ENCODE measurements at regions not wholly inside any gene's neighbourhood (a gene's known extent, or its start where the extent isn't known, plus 50 kb on each side); places are given as distances from the start of the nearest gene placed in this dataset.

- H3K27ac ChIP-seq (replicated peaks; ENCODE audit: low read length): no peak overlapping the region
- no peaks in the 10 kb centered on the region for H3K79me1 ChIP-seq (ENCODE audit: low read depth, low read length)
- H2AK5ac ChIP-seq (ENCODE audit: low read depth, low read length): no peak overlapping the region
- H2BK120ac ChIP-seq (ENCODE audit: low read depth, low read length): no peak overlapping the region
- H3K23ac ChIP-seq (ENCODE audit: low read depth, low read length, poor library complexity): no peak overlapping the region
- no peaks in the 10 kb centered on the region for H3K27me3 ChIP-seq (ENCODE audit: control insufficient read depth in 3 of 3, insufficient read depth in 3 of 3, low read depth in 1 of 3, low read length in 3 of 3)
- H2BK15ac ChIP-seq (ENCODE audit: low read length): no peak overlapping the region
- H3K14ac ChIP-seq (ENCODE audit: low read length): no peak overlapping the region
- no CpG with 5 or more reads among the region's 6 CpGs for WGBS, 2 donors (ENCODE audit: extremely low coverage in 2 of 2, insufficient read length in 2 of 2, insufficient replicate concordance in 1 of 2)
- H3K4me1 ChIP-seq (ENCODE audit: control insufficient read depth in 2 of 2, insufficient read depth in 1 of 2, low read depth in 1 of 2, low read length in 2 of 2): peaks cover 0 to 2% of the 10 kb centered on the region in 2 donors
- H3K4me2 ChIP-seq (ENCODE audit: insufficient read depth, low read length, poor library complexity, severe bottlenecking): no peak overlapping the region
- H3K4ac ChIP-seq (ENCODE audit: low read length): no peak overlapping the region
- no peak overlapping the region for H3K9ac ChIP-seq (ENCODE audit: low read depth, low read length, poor library complexity)
- no peaks in the 10 kb centered on the region for H3K36me3 ChIP-seq (replicated peaks in 1 of 2; ENCODE audit: control insufficient read depth in 2 of 2, insufficient read depth in 2 of 2, low read length in 2 of 2)
- no peaks in the 10 kb centered on the region for H3K9me3 ChIP-seq (replicated peaks in 1 of 2; ENCODE audit: control insufficient read depth in 2 of 2, insufficient read depth in 1 of 2, low read depth in 1 of 2, low read length in 2 of 2)
- no peak overlapping the region for H4K91ac ChIP-seq (ENCODE audit: low read depth, low read length, poor library complexity)
- H2AFZ ChIP-seq (ENCODE audit: low read length): no peak overlapping the region
- no peak overlapping the region for H2BK12ac ChIP-seq (ENCODE audit: low read length)
- no peak for DNase-seq (ENCODE audit: low spot score)
- H4K8ac ChIP-seq (ENCODE audit: low read depth, low read length): no peak overlapping the region
- H2BK5ac ChIP-seq (ENCODE audit: low read length): no peak overlapping the region
- no peak overlapping the region for H3K18ac ChIP-seq (ENCODE audit: low read length)
- H3K4me3 ChIP-seq (ENCODE audit: low read length in 2 of 2): no peak overlapping the region
These were observed 196.2 kb downstream of the RBM46 start for GRCh38 chr4:154977228-154977627.

GRCh38 chr4:154982187-154983047, 201.3 kb downstream of the RBM46 start:
- no peak overlapping the region for H3K14ac ChIP-seq (ENCODE audit: low read length)
- H3K79me1 ChIP-seq (ENCODE audit: low read depth, low read length): no peaks in the 10 kb centered on the region
- WGBS, 2 donors (ENCODE audit: extremely low coverage in 2 of 2, insufficient read length in 2 of 2, insufficient replicate concordance in 1 of 2): no CpG with 5 or more reads among the region's 10 CpGs
- H3K36me3 ChIP-seq (replicated peaks in 1 of 2; ENCODE audit: control insufficient read depth in 2 of 2, insufficient read depth in 2 of 2, low read length in 2 of 2): no peaks in the 10 kb centered on the region
- no peak overlapping the region for H3K4me2 ChIP-seq (ENCODE audit: insufficient read depth, low read length, poor library complexity, severe bottlenecking)
- no peak overlapping the region for H3K9ac ChIP-seq (ENCODE audit: low read depth, low read length, poor library complexity)
- no peak overlapping the region for H2BK12ac ChIP-seq (ENCODE audit: low read length)
- peak; percentile 58 for DNase-seq (ENCODE audit: low spot score)
- H2BK15ac ChIP-seq (ENCODE audit: low read length): no peak overlapping the region
- H3K4me3 ChIP-seq (ENCODE audit: low read length in 2 of 2): no peak overlapping the region
- H3K27me3 ChIP-seq (ENCODE audit: control insufficient read depth in 3 of 3, insufficient read depth in 3 of 3, low read depth in 1 of 3, low read length in 3 of 3): no peaks in the 10 kb centered on the region
- no peak overlapping the region for H2BK120ac ChIP-seq (ENCODE audit: low read depth, low read length)
- H4K8ac ChIP-seq (ENCODE audit: low read depth, low read length): no peak overlapping the region
- H3K4ac ChIP-seq (ENCODE audit: low read length): no peak overlapping the region
- H3K23ac ChIP-seq (ENCODE audit: low read depth, low read length, poor library complexity): no peak overlapping the region
- H4K91ac ChIP-seq (ENCODE audit: low read depth, low read length, poor library complexity): no peak overlapping the region
- H3K9me3 ChIP-seq (replicated peaks in 1 of 2; ENCODE audit: control insufficient read depth in 2 of 2, insufficient read depth in 1 of 2, low read depth in 1 of 2, low read length in 2 of 2): no peaks in the 10 kb centered on the region
- no peak overlapping the region for H2AK5ac ChIP-seq (ENCODE audit: low read depth, low read length)
- no peak overlapping the region for H2BK5ac ChIP-seq (ENCODE audit: low read length)
- peaks cover 0 to 2% of the 10 kb centered on the region in 2 donors for H3K4me1 ChIP-seq (ENCODE audit: control insufficient read depth in 2 of 2, insufficient read depth in 1 of 2, low read depth in 1 of 2, low read length in 2 of 2)
- peak overlapping the region; percentile 41 for H3K18ac ChIP-seq (ENCODE audit: low read length)
- peak overlapping the region; percentile 37 for H2AFZ ChIP-seq (ENCODE audit: low read length)
- H3K27ac ChIP-seq (replicated peaks; ENCODE audit: low read length): no peak overlapping the region

- Histone ChIP-seq H3K27me3 (ENCODE audit: control insufficient read depth in 3 of 3, insufficient read depth in 3 of 3, low read depth in 1 of 3, low read length in 3 of 3) (no peaks in the 10 kb centered on the region), H3K9me3 (replicated peaks in 1 of 2; ENCODE audit: control insufficient read depth in 2 of 2, insufficient read depth in 1 of 2, low read depth in 1 of 2, low read length in 2 of 2) (no peaks in the 10 kb centered on the region), H3K4ac (ENCODE audit: low read length) (no peak overlapping the region), H4K91ac (ENCODE audit: low read depth, low read length, poor library complexity) (no peak overlapping the region), H2BK5ac (ENCODE audit: low read length) (no peak overlapping the region), H2BK120ac (ENCODE audit: low read depth, low read length) (no peak overlapping the region), H3K18ac (ENCODE audit: low read length) (no peak overlapping the region), H4K8ac (ENCODE audit: low read depth, low read length) (no peak overlapping the region), H3K14ac (ENCODE audit: low read length) (no peak overlapping the region), H3K4me2 (ENCODE audit: insufficient read depth, low read length, poor library complexity, severe bottlenecking) (no peak overlapping the region), H3K79me1 (ENCODE audit: low read depth, low read length) (no peaks in the 10 kb centered on the region), H3K23ac (ENCODE audit: low read depth, low read length, poor library complexity) (no peak overlapping the region), H2AK5ac (ENCODE audit: low read depth, low read length) (no peak overlapping the region), H2AFZ (ENCODE audit: low read length) (no peak overlapping the region), H3K9ac (ENCODE audit: low read depth, low read length, poor library complexity) (no peak overlapping the region), H3K4me3 (ENCODE audit: low read length in 2 of 2) (no peak overlapping the region), H2BK12ac (ENCODE audit: low read length) (no peak overlapping the region), H3K4me1 (ENCODE audit: control insufficient read depth in 2 of 2, insufficient read depth in 1 of 2, low read depth in 1 of 2, low read length in 2 of 2) (peaks cover 0 to 2% of the 10 kb centered on the region in 2 donors), H3K27ac (replicated peaks; ENCODE audit: low read length) (no peak overlapping the region), H2BK15ac (ENCODE audit: low read length) (no peak overlapping the region), H3K36me3 (replicated peaks in 1 of 2; ENCODE audit: control insufficient read depth in 2 of 2, insufficient read depth in 2 of 2, low read length in 2 of 2) (no peaks in the 10 kb centered on the region)
- WGBS, 2 donors (ENCODE audit: extremely low coverage in 2 of 2, insufficient read length in 2 of 2, insufficient replicate concordance in 1 of 2): no CpG with 5 or more reads among the region's 5 CpGs
- DNase-seq (ENCODE audit: low spot score): no peak
These were observed 202.6 kb downstream of the RBM46 start for GRCh38 chr4:154983714-154984113.

- Histone ChIP-seq H3K9me3 (replicated peaks in 1 of 2; ENCODE audit: control insufficient read depth in 2 of 2, insufficient read depth in 1 of 2, low read depth in 1 of 2, low read length in 2 of 2) (no peaks in the 10 kb centered on the region), H3K4ac (ENCODE audit: low read length) (no peak overlapping the region), H3K27ac (replicated peaks; ENCODE audit: low read length) (no peak overlapping the region), H4K8ac (ENCODE audit: low read depth, low read length) (no peak overlapping the region), H3K27me3 (ENCODE audit: control insufficient read depth in 3 of 3, insufficient read depth in 3 of 3, low read depth in 1 of 3, low read length in 3 of 3) (no peaks in the 10 kb centered on the region), H3K23ac (ENCODE audit: low read depth, low read length, poor library complexity) (no peak overlapping the region), H3K36me3 (replicated peaks in 1 of 2; ENCODE audit: control insufficient read depth in 2 of 2, insufficient read depth in 2 of 2, low read length in 2 of 2) (no peaks in the 10 kb centered on the region), H3K79me1 (ENCODE audit: low read depth, low read length) (no peaks in the 10 kb centered on the region), H3K4me3 (ENCODE audit: low read length in 2 of 2) (peak overlapping the region in 1 of 2 donors; percentile 40), H3K14ac (ENCODE audit: low read length) (no peak overlapping the region), H2BK5ac (ENCODE audit: low read length) (no peak overlapping the region), H2AK5ac (ENCODE audit: low read depth, low read length) (no peak overlapping the region), H3K4me1 (ENCODE audit: control insufficient read depth in 2 of 2, insufficient read depth in 1 of 2, low read depth in 1 of 2, low read length in 2 of 2) (peaks cover 0 to 2% of the 10 kb centered on the region in 2 donors), H2BK15ac (ENCODE audit: low read length) (no peak overlapping the region), H2BK120ac (ENCODE audit: low read depth, low read length) (no peak overlapping the region), H3K9ac (ENCODE audit: low read depth, low read length, poor library complexity) (no peak overlapping the region), H3K18ac (ENCODE audit: low read length) (no peak overlapping the region), H2BK12ac (ENCODE audit: low read length) (no peak overlapping the region), H2AFZ (ENCODE audit: low read length) (no peak overlapping the region), H3K4me2 (ENCODE audit: insufficient read depth, low read length, poor library complexity, severe bottlenecking) (no peak overlapping the region), H4K91ac (ENCODE audit: low read depth, low read length, poor library complexity) (no peak overlapping the region)
- no CpG with 5 or more reads among the region's 4 CpGs for WGBS, 2 donors (ENCODE audit: extremely low coverage in 2 of 2, insufficient read length in 2 of 2, insufficient replicate concordance in 1 of 2)
- no peak for DNase-seq (ENCODE audit: low spot score)
These were observed 203.1 kb downstream of the RBM46 start for GRCh38 chr4:154984148-154984547.
